Forelimb muscle (tissue), 1 donor: ENCODE measurements at regions not wholly inside any gene's neighbourhood (a gene's known extent, or its start where the extent isn't known, plus 50 kb on each side); places are given as distances from the start of the nearest gene placed in this dataset.
"Not testable (repeated sequence)": the region's sequence is repeated elsewhere in the genome, so short reads cannot be mapped to it uniquely, and the experiment has no call there.

Source experiments
- DNase-seq: peaks from one replicate; pipeline ENCODE4 v3.0.0-alpha.2; 2013; ENCODE audit warnings: low read depth

DNA sequence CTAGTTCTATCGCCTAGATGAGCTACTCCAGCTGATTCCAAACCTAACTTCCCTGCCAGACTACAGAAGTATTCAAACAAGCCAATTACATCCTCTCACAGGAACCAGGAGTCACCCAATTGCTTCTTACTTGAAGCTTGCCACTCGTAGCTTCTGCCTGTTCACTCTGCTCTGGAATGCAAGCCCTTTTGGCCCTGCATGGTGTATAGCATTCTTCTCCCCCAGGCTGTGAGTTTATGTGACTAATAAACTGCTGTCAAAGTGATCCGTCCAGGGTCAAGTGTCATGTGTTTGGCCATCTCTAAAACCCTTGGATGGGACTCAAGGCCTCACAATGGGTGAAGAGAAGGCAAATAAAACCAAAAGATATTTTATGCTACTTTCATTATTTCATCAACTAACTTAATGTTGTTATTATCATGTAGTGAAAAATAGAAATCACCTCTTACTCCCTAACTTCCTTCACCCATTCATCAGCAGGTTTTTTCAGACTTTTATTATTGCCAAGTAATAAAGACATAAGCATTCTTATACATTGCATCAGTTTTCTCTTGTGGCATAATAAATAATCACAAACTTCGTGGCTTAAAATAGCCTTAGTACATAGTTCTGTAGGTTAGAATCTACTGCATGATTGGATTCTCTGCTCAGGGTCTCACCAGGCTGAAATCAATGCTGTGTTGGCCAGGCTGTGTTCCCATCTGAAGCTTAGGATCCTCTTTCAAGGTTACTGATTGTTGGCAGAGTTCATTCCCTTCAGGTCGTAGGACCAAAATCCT is 1981.7 kb upstream of the FLRT2 start:
- no peak for DNase-seq

- no peak for DNase-seq
These were observed 1973.9 kb upstream of the FLRT2 start for GRCh38 chr14:83556065-83556464.

GRCh38 chr14:83556746-83557453 is 1973.0 kb upstream of the FLRT2 start:
- no peak for DNase-seq

DNA sequence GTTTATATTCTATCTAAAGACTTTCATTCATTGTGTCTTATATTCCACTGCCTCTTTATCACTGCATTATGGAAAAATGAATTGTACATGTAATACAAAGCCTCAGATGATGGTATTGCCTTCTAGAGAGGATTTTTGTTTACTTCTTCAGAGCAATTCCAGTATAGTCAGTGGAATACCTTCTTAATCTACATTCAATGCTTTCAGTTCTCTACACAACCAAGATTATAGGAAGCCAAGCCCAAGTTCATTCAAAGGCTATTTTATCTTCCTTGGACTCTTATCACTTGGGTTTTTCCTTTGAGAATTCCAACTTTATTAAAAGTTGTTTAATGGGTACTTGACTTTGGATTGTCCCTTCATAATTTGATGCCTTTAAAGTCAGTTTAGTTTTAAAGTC is 1971.0 kb upstream of the FLRT2 start:
- DNase-seq: no peak

DNA sequence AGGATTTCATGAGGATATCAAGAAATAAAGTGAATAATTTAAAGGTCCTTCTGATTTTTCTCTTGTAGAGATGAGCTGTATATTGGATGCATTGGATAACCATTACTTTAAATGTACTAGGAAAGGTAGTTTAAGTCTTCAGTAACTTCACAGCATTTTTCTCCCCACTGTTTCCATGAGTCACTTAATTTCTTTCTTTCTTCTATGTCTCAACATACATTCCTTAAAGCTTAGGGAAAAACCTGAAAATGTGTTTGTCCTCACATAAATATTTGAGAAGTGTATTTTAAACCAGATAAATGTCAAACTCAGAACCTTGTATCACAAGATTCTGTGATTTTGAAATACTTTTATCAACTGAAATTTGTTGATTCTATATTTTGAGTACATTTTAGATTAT is 1970.2 kb upstream of the FLRT2 start:
- no peak for DNase-seq

DNA sequence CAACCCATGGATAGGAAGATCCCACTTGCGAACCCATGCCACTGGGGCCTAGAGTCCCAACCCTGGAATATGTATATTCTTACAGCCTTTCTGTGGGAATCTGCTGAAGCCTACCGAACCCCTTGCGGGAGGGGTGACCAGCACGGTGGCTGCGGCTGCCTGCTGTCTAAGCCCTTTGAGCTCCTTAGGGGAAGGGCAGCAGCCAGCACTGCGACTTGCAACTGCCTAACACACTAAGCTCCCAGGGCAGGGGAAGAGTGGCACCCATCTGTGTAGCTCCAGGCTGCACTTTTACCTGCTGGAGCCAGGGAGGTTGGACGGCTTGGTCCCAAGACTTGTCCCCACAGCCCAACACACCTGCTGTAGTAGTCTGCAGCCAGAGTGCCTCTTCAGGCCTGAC is 1968.7 kb upstream of the FLRT2 start:
- DNase-seq: no peak

DNA sequence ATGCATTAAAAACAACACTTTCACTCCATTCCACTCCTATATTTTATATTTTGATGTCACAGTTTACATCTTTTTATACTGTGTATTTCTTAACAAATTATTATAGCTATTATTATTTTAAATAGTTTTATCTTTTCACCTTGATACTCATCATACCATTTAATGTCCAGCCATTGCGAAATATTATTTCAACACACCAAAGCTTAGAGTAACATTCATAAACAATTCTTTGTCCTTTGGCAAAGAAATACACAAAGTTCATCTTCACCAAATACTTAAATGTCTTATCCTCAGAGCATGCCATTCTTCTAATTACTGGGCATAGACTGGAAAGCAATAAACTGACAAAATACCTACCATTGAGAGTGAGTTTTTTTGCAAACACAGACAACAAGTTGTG is 1963.4 kb upstream of the FLRT2 start:
- DNase-seq: no peak

DNA sequence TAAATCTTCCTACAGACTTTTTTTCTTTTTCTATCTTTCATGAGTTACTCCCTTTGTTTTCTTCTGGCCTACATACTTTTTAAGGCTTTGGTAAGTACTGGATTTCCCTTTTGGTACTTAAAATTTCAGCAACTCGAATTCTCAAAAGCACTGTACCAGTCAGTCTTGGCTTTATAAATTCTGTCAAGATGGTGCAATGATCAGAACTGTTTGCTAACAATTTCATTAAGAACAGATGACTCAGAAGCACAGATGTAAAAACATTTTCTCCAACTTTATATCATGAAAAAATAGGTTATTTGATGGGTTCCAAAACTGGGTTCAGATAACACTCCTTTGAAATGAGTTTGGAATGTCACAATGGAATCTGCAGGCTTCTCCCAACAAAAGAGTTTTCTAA is 1961.8 kb upstream of the FLRT2 start:
- no peak for DNase-seq

- DNase-seq: no peak
These were observed 1954.6 kb upstream of the FLRT2 start for GRCh38 chr14:83575301-83575700.

GRCh38 chr14:83583201-83583600 is 1946.7 kb upstream of the FLRT2 start:
- DNase-seq: no peak

- no peak for DNase-seq
These were observed 1935.1 kb upstream of the FLRT2 start for GRCh38 chr14:83594874-83595273.

GRCh38 chr14:83607682-83608081 is 1922.3 kb upstream of the FLRT2 start:
- DNase-seq: no peak

GRCh38 chr14:83611491-83611890 is 1918.5 kb upstream of the FLRT2 start:
- DNase-seq: no peak

DNA sequence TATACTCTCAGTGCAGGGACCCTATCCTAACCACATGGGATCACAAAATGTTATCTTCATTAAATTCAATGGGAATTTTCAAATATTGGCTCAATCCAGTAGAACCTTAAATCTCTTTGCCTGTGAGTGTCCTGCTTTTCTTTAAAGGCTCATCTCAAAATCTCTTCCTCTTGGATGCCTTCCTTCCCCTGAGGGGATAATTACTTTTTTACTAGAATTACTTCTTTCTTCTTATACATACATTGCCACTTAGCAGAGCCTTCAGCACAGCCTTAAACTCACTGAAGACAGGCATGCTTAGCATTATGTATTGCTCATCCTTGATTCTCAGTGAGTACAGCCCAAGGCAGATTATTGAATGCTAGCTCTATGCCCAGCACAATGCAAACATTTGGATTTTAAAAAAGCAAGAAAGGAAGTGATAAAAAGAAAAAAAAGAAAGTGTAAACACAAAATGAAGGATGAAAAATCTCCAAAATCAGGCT is 1918.0 kb upstream of the FLRT2 start:
- DNase-seq: no peak

- DNase-seq: no peak
These were observed 1915.0 kb upstream of the FLRT2 start for GRCh38 chr14:83614956-83615355.

GRCh38 chr14:83624541-83624940 is 1905.4 kb upstream of the FLRT2 start:
- no peak for DNase-seq

DNA sequence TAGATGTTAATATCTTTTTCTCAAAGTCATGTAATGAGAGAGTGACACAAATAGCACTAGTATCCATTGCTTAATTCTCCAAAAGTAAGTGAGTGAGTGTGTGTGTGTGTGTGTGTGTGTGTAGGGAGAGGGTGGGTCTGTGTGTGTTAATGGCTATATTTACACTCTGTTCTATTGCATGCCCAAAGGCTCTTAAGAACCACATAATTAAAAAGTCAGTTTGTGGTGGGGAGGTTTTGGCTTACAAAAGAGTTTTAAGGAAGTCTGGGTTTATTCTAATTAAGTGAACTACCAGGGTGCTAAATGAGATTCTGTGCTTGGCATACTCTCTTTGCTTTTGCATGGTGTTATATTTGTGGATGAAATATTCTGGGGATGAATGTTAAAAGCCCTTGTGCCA is 1897.6 kb upstream of the FLRT2 start:
- no peak for DNase-seq

DNA sequence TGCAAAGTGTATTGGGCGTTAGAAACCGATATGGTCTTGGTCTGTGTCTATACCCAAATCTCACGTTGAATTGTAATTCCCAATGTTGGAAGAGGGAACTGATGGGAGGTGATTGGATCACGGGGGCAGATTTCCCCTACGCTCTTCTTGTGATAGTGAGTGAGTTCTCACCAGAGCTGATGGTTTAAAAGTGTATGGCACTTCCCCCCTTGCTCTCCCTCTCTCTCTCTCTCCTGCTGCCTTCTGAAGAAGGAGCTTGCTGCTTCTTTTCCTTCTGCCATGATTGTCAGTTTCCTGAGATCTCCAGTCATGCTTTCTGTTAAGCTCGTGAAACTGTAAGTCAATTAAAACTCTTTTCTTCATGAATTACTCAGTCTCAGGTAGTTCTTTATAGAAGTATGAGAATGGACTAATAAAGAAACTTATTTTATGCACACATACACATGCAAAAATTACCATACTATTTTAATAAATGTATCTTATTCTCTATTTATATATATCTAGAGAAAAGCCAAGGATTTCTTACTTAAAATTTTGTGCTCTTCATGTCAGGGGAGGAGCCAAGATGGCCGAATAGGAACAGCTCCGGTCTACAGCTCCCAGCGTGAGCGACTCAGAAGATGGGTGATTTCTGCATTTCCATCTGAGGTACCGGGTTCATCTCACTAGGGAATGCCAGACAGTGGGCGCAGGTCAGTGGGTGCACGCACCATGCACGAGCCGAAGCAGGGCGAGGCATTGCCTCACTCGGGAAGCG is 1891.0 kb upstream of the FLRT2 start:
- DNase-seq: no peak

GRCh38 chr14:83639505-83639875 is 1890.5 kb upstream of the FLRT2 start:
- DNase-seq: not testable (repeated sequence)

- no peak for DNase-seq
These were observed 1883.7 kb upstream of the FLRT2 start for GRCh38 chr14:83646228-83646627.

DNA sequence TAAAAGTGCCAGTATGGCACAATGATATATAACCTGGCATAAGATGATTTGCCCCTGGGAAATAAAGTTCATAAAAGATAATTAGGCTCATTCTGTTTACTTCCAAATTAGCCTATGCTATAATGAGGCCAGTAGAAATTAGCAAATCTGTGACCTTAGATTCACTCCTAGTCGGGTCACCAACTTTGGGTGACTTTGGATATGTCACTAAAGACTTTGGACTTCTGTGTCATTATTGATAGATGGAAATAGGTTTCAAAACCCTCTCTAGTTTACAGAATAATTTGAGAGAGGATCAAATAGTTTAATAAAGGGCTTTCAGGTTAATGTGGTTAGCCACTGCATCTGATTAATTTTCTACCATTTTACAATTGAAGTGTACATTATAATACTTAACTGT is 1869.3 kb upstream of the FLRT2 start:
- DNase-seq: no peak

DNA sequence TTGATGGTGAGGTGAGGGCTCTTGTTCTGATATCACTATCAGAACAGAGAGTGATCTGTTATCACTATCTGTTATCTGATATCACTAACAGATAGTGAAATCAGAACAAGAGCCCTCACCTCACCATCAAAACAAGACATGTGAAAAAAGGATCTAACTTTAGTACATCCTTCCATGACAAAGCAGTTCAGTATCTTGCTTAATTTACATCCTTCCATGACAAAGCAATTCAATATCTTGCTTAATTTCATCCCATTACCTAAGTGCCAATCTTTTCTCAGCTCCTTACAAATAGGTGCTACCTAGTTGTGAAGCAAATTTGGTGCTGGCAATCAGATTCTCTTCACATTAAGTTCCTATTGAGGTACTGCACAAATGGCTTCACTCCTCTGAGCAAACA is 1865.6 kb upstream of the FLRT2 start:
- DNase-seq: no peak

DNA sequence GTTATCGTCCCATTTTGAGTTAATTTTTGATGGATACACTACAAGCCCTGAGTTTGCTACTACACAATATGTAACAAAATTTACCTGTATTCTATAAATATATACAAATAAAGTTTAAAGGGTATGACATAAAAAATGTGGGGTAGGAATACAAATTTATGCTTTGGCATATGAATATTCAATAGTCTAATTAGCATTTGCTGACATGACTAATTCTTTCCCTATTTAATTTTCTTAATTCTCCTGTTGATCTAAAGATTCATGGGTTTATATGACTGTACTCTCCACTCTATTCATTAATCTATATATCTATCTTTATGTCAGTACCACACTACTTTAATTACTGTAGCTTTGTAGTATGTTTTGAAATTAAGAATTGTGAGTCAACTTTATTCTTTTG is 1840.7 kb upstream of the FLRT2 start:
- DNase-seq: no peak
